Adipocyte (in vitro differentiated cells): ENCODE measurements at regions not wholly inside any gene's neighbourhood (a gene's known extent, or its start where the extent isn't known, plus 50 kb on each side); places are given as distances from the start of the nearest gene placed in this dataset.

ENCODE experiments used
- DNase-seq: peaks from one replicate; pipeline ENCODE4 v3.0.0-alpha.2; 2015; ENCODE audit warnings: low read depth
- H3K27me3 ChIP-seq: replicated peaks from 2 replicates; pipeline ENCODE4 v1.7.0; 2013; ENCODE audit warnings: mild to moderate bottlenecking, low read length, moderate library complexity; ENCODE audit not compliant: control insufficient read depth, insufficient read depth
- H3K36me3 ChIP-seq: 2 replicates; pipeline ENCODE4 v1.7.0; 2013; ENCODE audit warnings: low read length, mild to moderate bottlenecking, moderate library complexity; ENCODE audit not compliant: control insufficient read depth, insufficient read depth, severe bottlenecking
- H3K4me1 ChIP-seq: 2 replicates; pipeline ENCODE4 v1.7.0; 2013; ENCODE audit warnings: mild to moderate bottlenecking, low read length, moderate library complexity; ENCODE audit not compliant: control insufficient read depth, insufficient read depth
- H3K4me3 ChIP-seq: 2 replicates; pipeline ENCODE4 v1.7.0; 2013; ENCODE audit warnings: mild to moderate bottlenecking, low read length, moderate library complexity
- H3K9ac ChIP-seq: 2 replicates; pipeline ENCODE4 v1.7.0; 2013; ENCODE audit warnings: mild to moderate bottlenecking, low read length, moderate library complexity
- H3K9me3 ChIP-seq: 2 replicates; pipeline ENCODE4 v1.7.0; 2013; ENCODE audit warnings: mild to moderate bottlenecking, low read length, moderate library complexity; ENCODE audit not compliant: control insufficient read depth

GRCh38 chr20:7257099-7257498 is 489.6 kb downstream of the BMP2 start:
- no peak overlapping the region for H3K4me3 ChIP-seq
- no peaks in the 10 kb centered on the region for H3K27me3 ChIP-seq
- no peak for DNase-seq
- H3K9ac ChIP-seq = no peak overlapping the region
- H3K4me1 ChIP-seq = no peaks in the 10 kb centered on the region
- H3K36me3 ChIP-seq = no peaks in the 10 kb centered on the region
- H3K9me3 ChIP-seq = no peaks in the 10 kb centered on the region

DNA sequence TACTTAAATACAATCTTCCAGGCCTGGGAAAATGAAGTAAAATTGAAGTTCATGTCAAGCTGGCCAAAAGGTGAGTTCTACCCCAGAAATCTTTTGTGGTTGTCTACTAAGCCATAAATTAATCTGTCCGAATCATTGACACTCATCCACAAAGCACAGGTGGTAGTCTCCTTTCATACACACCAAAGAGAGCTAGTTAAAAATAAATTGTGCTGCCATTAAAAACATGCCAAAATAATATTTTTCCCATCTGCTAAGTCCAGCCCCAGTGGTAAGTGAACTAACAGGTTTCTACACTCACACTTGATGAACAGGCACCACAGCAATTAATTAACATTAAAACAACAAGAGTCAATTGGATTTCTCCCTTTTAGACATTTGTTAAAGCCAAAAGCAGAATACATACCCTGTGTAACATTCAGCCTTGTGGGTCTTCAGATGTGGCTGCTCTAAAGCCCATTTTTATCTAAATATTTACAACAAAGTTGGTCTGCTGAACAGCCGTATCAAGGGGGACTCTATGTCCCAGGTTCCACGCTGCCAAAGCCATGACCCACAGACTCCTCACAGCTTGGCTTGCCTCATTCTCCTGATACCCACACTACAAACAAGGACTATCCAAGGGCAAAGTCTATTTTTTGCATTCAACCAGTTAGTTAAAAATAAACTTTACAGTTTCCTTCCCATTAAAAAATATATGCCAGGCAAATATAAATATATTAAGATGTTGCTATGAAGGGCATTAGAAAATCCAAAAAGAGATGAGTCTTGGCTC is 490.4 kb downstream of the BMP2 start:
- no peaks in the 10 kb centered on the region for H3K27me3 ChIP-seq
- H3K4me1 ChIP-seq = no peaks in the 10 kb centered on the region
- no peak for DNase-seq
- no peak overlapping the region for H3K9ac ChIP-seq
- H3K9me3 ChIP-seq = no peaks in the 10 kb centered on the region
- no peak overlapping the region for H3K4me3 ChIP-seq
- H3K36me3 ChIP-seq = no peaks in the 10 kb centered on the region

- H3K4me1 ChIP-seq = no peaks in the 10 kb centered on the region
- no peaks in the 10 kb centered on the region for H3K36me3 ChIP-seq
- H3K27me3 ChIP-seq = no peaks in the 10 kb centered on the region
- H3K9ac ChIP-seq = no peak overlapping the region
- no peak overlapping the region for H3K4me3 ChIP-seq
- no peaks in the 10 kb centered on the region for H3K9me3 ChIP-seq
- no peak for DNase-seq
Observed at GRCh38 chr20:7262803-7263202, 495.3 kb downstream of the BMP2 start.

- H3K9ac ChIP-seq = no peak overlapping the region
- H3K27me3 ChIP-seq = no peaks in the 10 kb centered on the region
- no peaks in the 10 kb centered on the region for H3K9me3 ChIP-seq
- no peaks in the 10 kb centered on the region for H3K36me3 ChIP-seq
- no peak overlapping the region for H3K4me3 ChIP-seq
- no peak for DNase-seq
- H3K4me1 ChIP-seq = no peaks in the 10 kb centered on the region
Observed at GRCh38 chr20:7264137-7264536, 496.7 kb downstream of the BMP2 start.

DNA sequence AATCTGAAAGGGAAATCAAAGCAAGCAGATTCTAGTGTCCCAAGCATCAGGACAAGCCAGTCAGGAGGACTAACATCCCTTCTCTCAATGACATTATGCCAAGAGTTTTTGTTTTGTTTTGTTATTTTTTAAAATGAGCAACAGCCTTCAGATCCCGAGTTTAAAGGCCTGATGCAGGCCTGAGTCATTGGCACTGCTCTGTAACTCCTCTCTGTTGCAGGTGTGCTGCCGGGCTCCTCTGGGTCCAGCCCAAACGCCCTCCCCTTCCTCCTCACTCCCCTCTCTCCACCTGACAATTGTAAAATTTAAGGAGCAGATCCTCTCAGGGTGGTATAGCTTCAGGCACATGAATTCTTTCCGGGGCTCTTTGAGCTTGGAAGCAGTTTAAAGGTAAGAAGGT is 502.0 kb downstream of the BMP2 start:
- H3K4me1 ChIP-seq = no peaks in the 10 kb centered on the region
- no peak for DNase-seq
- H3K9me3 ChIP-seq = no peaks in the 10 kb centered on the region
- no peaks in the 10 kb centered on the region for H3K27me3 ChIP-seq
- no peak overlapping the region for H3K4me3 ChIP-seq
- H3K9ac ChIP-seq = no peak overlapping the region
- no peaks in the 10 kb centered on the region for H3K36me3 ChIP-seq

- no peaks in the 10 kb centered on the region for H3K4me1 ChIP-seq
- no peak overlapping the region for H3K4me3 ChIP-seq
- no peaks in the 10 kb centered on the region for H3K27me3 ChIP-seq
- H3K9me3 ChIP-seq = no peaks in the 10 kb centered on the region
- no peak for DNase-seq
- no peak overlapping the region for H3K9ac ChIP-seq
- no peaks in the 10 kb centered on the region for H3K36me3 ChIP-seq
Observed at GRCh38 chr20:7272512-7272911, 505.0 kb downstream of the BMP2 start.

DNA sequence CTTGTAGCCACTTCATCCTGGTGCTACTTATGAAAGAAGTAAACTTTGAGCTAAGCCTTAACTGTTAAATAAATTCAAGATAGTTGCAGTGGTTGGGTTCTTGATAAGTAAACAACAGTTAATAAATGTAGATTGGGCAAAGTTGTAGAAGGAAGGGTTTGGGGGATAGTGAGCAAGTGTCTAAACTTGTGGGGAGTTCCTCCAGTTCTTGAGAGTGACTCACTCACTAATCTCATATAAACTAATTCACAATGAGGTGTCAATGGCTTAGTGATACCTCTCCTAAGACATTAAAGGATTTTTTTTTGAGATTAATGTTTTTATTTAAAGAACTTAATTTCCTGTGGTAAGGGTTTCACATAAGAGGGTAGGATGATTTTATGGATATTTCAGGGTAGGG is 507.4 kb downstream of the BMP2 start:
- Histone ChIP-seq H3K9ac (no peak overlapping the region), H3K36me3 (no peaks in the 10 kb centered on the region), H3K9me3 (no peaks in the 10 kb centered on the region), H3K4me1 (no peaks in the 10 kb centered on the region), H3K4me3 (no peak overlapping the region), H3K27me3 (no peaks in the 10 kb centered on the region)
- no peak for DNase-seq

GRCh38 chr20:7275645-7276237 is 508.3 kb downstream of the BMP2 start:
- no peaks in the 10 kb centered on the region for H3K36me3 ChIP-seq
- H3K27me3 ChIP-seq = no peaks in the 10 kb centered on the region
- H3K4me3 ChIP-seq = no peak overlapping the region
- H3K9me3 ChIP-seq = no peaks in the 10 kb centered on the region
- DNase-seq = no peak
- no peak overlapping the region for H3K9ac ChIP-seq
- H3K4me1 ChIP-seq = no peaks in the 10 kb centered on the region

GRCh38 chr20:7285918-7286556 is 518.6 kb downstream of the BMP2 start:
- H3K9me3 ChIP-seq = no peaks in the 10 kb centered on the region
- peak; percentile 89 for DNase-seq
- H3K4me3 ChIP-seq = no peak overlapping the region
- H3K36me3 ChIP-seq = no peaks in the 10 kb centered on the region
- H3K4me1 ChIP-seq = no peaks in the 10 kb centered on the region
- no peak overlapping the region for H3K9ac ChIP-seq
- H3K27me3 ChIP-seq = peaks cover 3% of the 10 kb centered on the region

GRCh38 chr20:7291323-7291943 is 523.9 kb downstream of the BMP2 start:
- no peak overlapping the region for H3K4me3 ChIP-seq
- no peak for DNase-seq
- H3K4me1 ChIP-seq = no peaks in the 10 kb centered on the region
- H3K9me3 ChIP-seq = no peaks in the 10 kb centered on the region
- peaks cover 3% of the 10 kb centered on the region for H3K27me3 ChIP-seq
- H3K36me3 ChIP-seq = no peaks in the 10 kb centered on the region
- no peak overlapping the region for H3K9ac ChIP-seq

DNA sequence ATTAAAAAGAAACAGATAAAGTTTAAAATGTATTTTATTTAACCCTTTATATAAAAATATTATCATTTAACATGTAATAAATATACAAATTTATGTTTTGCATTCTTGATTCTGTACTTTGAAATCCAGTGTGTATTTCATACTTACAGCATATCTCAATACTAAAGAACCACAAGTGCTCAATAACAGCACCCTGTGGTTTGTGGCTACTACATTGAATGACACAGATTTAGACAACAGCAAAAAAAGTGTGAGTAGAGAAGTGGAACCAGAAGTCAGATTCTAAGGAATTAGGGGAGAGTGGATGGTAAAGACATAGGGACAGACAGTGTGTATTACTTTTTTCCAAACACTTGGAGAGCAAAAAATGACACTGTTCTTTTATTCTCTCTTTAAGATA is 524.5 kb downstream of the BMP2 start:
- DNase-seq = no peak
- H3K9ac ChIP-seq = no peak overlapping the region

More for the DNA sequence above, 524.5 kb downstream of the BMP2 start:
- Histone ChIP-seq H3K27me3 (peaks cover 3% of the 10 kb centered on the region), H3K9me3 (no peaks in the 10 kb centered on the region), H3K4me1 (no peaks in the 10 kb centered on the region), H3K4me3 (no peak overlapping the region), H3K36me3 (no peaks in the 10 kb centered on the region)
